IPS-20b (cell line): ENCODE measurements at regions not wholly inside any gene's neighbourhood (a gene's known extent, or its start where the extent isn't known, plus 50 kb on each side); places are given as distances from the start of the nearest gene placed in this dataset.

ENCODE experiments used
- H3K27ac ChIP-seq: one replicate; pipeline ENCODE4 v1.5.1; 2013; ENCODE audit warnings: low read length
- H3K27me3 ChIP-seq: 2 replicates; pipeline ENCODE4 v1.6.1; 2013; ENCODE audit warnings: mild to moderate bottlenecking, low read length, inconsistent platforms; ENCODE audit not compliant: insufficient read depth
- H3K36me3 ChIP-seq: 2 replicates; pipeline ENCODE4 v1.6.1; 2013; ENCODE audit warnings: low read depth, mild to moderate bottlenecking, inconsistent platforms, low read length, moderate library complexity; ENCODE audit not compliant: insufficient read depth
- H3K4me1 ChIP-seq: 2 replicates; pipeline ENCODE4 v1.6.1; 2013; ENCODE audit warnings: mild to moderate bottlenecking, control low read depth, inconsistent platforms, low read length, moderate library complexity; ENCODE audit not compliant: insufficient read depth
- H3K4me3 ChIP-seq: 2 replicates; pipeline ENCODE4 v1.5.1; 2013; ENCODE audit warnings: mild to moderate bottlenecking, low read length, inconsistent platforms
- H3K9ac ChIP-seq: 2 replicates; pipeline ENCODE4 v1.6.1; 2013; ENCODE audit warnings: low read depth, mild to moderate bottlenecking, inconsistent platforms, low read length, moderate library complexity
- H3K9me3 ChIP-seq: 2 replicates; pipeline ENCODE4 v1.6.1; 2013; ENCODE audit warnings: mild to moderate bottlenecking, low read depth, low read length, inconsistent platforms; ENCODE audit not compliant: insufficient read depth

GRCh38 chr7:130931423-130931822, 197.4 kb upstream of the KLF14 start:
- H3K4me3 ChIP-seq, result no peak overlapping the region
- peaks cover 2% of the 10 kb centered on the region; the same call in 1 of the 2 replicates for H3K4me1 ChIP-seq
- H3K27me3 ChIP-seq, result no peaks in the 10 kb centered on the region
- H3K27ac ChIP-seq, result no peak overlapping the region
- no peaks in the 10 kb centered on the region for H3K9me3 ChIP-seq
- H3K36me3 ChIP-seq, result no peaks in the 10 kb centered on the region
- H3K9ac ChIP-seq, result no peak overlapping the region

GRCh38 chr7:130932088-130932487, 198.1 kb upstream of the KLF14 start:
- Histone ChIP-seq H3K4me1 (peaks cover 2% of the 10 kb centered on the region; the same call in 1 of the 2 replicates), H3K9me3 (no peaks in the 10 kb centered on the region), H3K36me3 (no peaks in the 10 kb centered on the region), H3K4me3 (no peak overlapping the region), H3K27ac (no peak overlapping the region), H3K9ac (no peak overlapping the region), H3K27me3 (no peaks in the 10 kb centered on the region)

GRCh38 chr7:130932667-130933432, 198.8 kb upstream of the KLF14 start:
- Histone ChIP-seq H3K27ac (no peak overlapping the region), H3K27me3 (no peaks in the 10 kb centered on the region), H3K4me1 (peaks cover 2% of the 10 kb centered on the region; the same call in 1 of the 2 replicates), H3K4me3 (no peak overlapping the region), H3K36me3 (no peaks in the 10 kb centered on the region), H3K9me3 (no peaks in the 10 kb centered on the region), H3K9ac (no peak overlapping the region)

- Histone ChIP-seq H3K27ac (no peak overlapping the region), H3K4me1 (no peaks in the 10 kb centered on the region), H3K36me3 (no peaks in the 10 kb centered on the region), H3K27me3 (no peaks in the 10 kb centered on the region), H3K9me3 (no peaks in the 10 kb centered on the region), H3K4me3 (no peak overlapping the region), H3K9ac (no peak overlapping the region)
These were observed 199.9 kb upstream of the KLF14 start for GRCh38 chr7:130933919-130934318.

- H3K36me3 ChIP-seq, result no peaks in the 10 kb centered on the region
- no peak overlapping the region for H3K4me3 ChIP-seq
- no peaks in the 10 kb centered on the region for H3K27me3 ChIP-seq
- no peak overlapping the region for H3K27ac ChIP-seq
- peaks cover 12% of the 10 kb centered on the region for H3K4me1 ChIP-seq
- no peak overlapping the region for H3K9ac ChIP-seq
- no peaks in the 10 kb centered on the region for H3K9me3 ChIP-seq
These were observed 201.7 kb upstream of the KLF14 start for GRCh38 chr7:130935564-130936157.

- H3K27ac ChIP-seq, result no peak overlapping the region
- H3K4me1 ChIP-seq, result peaks cover 17% of the 10 kb centered on the region
- H3K9me3 ChIP-seq, result no peaks in the 10 kb centered on the region
- H3K36me3 ChIP-seq, result no peaks in the 10 kb centered on the region
- no peak overlapping the region for H3K4me3 ChIP-seq
- H3K27me3 ChIP-seq, result no peaks in the 10 kb centered on the region
- H3K9ac ChIP-seq, result no peak overlapping the region
These were observed 202.4 kb upstream of the KLF14 start for GRCh38 chr7:130936202-130936931.

GRCh38 chr7:130937016-130937415, 203.0 kb upstream of the KLF14 start:
- Histone ChIP-seq H3K36me3 (no peaks in the 10 kb centered on the region), H3K9me3 (no peaks in the 10 kb centered on the region), H3K4me1 (peaks cover 17% of the 10 kb centered on the region), H3K27me3 (no peaks in the 10 kb centered on the region), H3K4me3 (no peak overlapping the region), H3K9ac (no peak overlapping the region), H3K27ac (no peak overlapping the region)

- Histone ChIP-seq H3K9me3 (no peaks in the 10 kb centered on the region), H3K9ac (no peak overlapping the region)
These were observed 203.8 kb upstream of the KLF14 start for GRCh38 chr7:130937830-130938229.

GRCh38 chr7:130938661-130939060, 204.7 kb upstream of the KLF14 start:
- no peaks in the 10 kb centered on the region for H3K9me3 ChIP-seq
- no peak overlapping the region for H3K9ac ChIP-seq
- H3K36me3 ChIP-seq, result no peaks in the 10 kb centered on the region
- H3K27ac ChIP-seq, result no peak overlapping the region
- no peaks in the 10 kb centered on the region for H3K27me3 ChIP-seq
- H3K4me1 ChIP-seq, result peaks cover 22% of the 10 kb centered on the region
- H3K4me3 ChIP-seq, result no peak overlapping the region

More at GRCh38 chr7:130937830-130938229, 203.8 kb upstream of the KLF14 start:
- Histone ChIP-seq H3K4me3 (no peak overlapping the region), H3K36me3 (no peaks in the 10 kb centered on the region), H3K4me1 (peaks cover 19% of the 10 kb centered on the region), H3K27ac (no peak overlapping the region), H3K27me3 (no peaks in the 10 kb centered on the region)

GRCh38 chr7:130939321-130940095, 205.5 kb upstream of the KLF14 start:
- no peak overlapping the region for H3K9ac ChIP-seq
- no peaks in the 10 kb centered on the region for H3K9me3 ChIP-seq
- H3K27ac ChIP-seq, result no peak overlapping the region
- no peaks in the 10 kb centered on the region for H3K27me3 ChIP-seq
- H3K4me1 ChIP-seq, result peaks cover 22% of the 10 kb centered on the region
- no peak overlapping the region for H3K4me3 ChIP-seq
- no peaks in the 10 kb centered on the region for H3K36me3 ChIP-seq

GRCh38 chr7:130940326-130940725, 206.3 kb upstream of the KLF14 start:
- H3K36me3 ChIP-seq, result no peaks in the 10 kb centered on the region
- no peak overlapping the region for H3K9ac ChIP-seq
- peaks cover 22% of the 10 kb centered on the region for H3K4me1 ChIP-seq
- H3K9me3 ChIP-seq, result no peaks in the 10 kb centered on the region
- no peak overlapping the region for H3K4me3 ChIP-seq
- no peak overlapping the region for H3K27ac ChIP-seq
- no peaks in the 10 kb centered on the region for H3K27me3 ChIP-seq
